Fibroblast of pulmonary artery (primary cell): ENCODE measurements at regions not wholly inside any gene's neighbourhood (a gene's known extent, or its start where the extent isn't known, plus 50 kb on each side); places are given as distances from the start of the nearest gene placed in this dataset.
A peak's percentile ranks its signal among the peaks of the same experiment; 100 is the strongest.

Experiments
- DNase-seq: peaks from one replicate; pipeline ENCODE4 v3.0.0-alpha.2; 2010; ENCODE audit warnings: low read depth
- H3K4me3 ChIP-seq: replicated peaks from 2 replicates; pipeline ENCODE4 v1.5.1; 2011; ENCODE audit warnings: low read depth, mild to moderate bottlenecking, control low read depth, low read length, moderate library complexity
- CTCF ChIP-seq: IDR thresholded peaks from 2 replicates; pipeline ENCODE4 v1.5.1; 2011; ENCODE audit warnings: mild to moderate bottlenecking, control low read depth, low read length, inconsistent platforms; ENCODE audit errors: missing control alignments

DNA sequence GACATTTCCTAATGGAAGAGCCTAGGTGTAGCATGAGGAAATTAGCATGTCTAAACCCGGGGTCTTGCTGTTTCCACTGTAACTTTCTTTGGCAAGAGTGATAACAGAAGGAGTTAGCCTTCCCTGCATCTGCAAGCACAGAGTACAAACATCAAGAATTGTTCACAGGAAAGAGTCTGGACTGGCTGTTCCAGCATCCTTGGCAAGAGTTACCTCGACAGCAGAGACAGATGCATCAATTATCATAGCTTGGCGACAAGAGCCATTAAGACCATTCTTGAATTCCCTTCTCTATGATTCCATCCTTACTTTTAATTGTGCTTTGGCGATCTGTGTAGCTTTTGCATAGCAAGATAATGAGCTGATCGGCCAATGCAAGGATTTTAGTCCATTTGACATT is 82.8 kb upstream of the RALGPS2 start:
- no peak for DNase-seq
- TF ChIP-seq CTCF = no peak
- no peak overlapping the region for H3K4me3 ChIP-seq

GRCh38 chr1:178643349-178643748 is 81.7 kb upstream of the RALGPS2 start:
- DNase-seq = no peak
- H3K4me3 ChIP-seq = no peak overlapping the region
- TF ChIP-seq CTCF = no peak

GRCh38 chr1:178643831-178644230 is 81.2 kb upstream of the RALGPS2 start:
- H3K4me3 ChIP-seq = no peak overlapping the region
- DNase-seq = no peak
- TF ChIP-seq CTCF = no peak

DNA sequence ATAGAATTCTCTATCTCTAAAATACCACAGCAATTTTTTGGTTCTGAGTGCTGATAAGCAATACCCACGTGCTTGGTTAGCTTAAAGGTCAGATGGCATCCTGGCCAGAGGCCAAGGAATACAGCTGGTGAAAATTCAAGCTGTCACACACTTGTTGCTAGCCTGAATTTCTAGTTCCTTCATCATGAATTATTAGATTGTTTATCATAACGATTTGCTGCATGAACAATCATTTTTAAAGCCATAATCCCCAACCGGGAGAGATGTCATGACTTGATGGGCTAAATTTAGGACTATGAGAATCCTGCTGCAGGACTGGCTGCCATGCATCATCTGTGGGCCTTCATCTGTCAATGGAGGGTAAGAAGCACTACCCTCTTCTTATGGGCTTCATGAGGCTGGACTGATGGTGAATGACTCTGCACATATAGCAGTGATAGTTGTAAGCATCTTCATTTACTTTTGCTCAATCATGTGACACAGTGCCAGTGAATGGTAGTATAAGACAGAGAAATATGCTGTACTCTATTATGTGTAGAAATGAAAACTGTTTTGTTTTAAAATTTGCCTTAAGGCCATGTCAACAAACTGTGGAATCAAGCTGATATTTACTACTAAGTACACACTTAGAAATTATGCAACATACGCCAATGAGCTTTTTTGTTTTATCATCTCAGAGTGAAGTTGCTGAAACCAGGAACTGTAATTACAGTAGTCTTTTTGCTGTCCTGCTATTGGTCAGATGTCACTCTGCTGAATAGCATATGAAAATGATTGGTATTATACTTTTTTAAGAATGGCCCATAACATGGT is 80.5 kb upstream of the RALGPS2 start:
- no peak for TF ChIP-seq CTCF
- DNase-seq = peak; percentile 54
- no peak overlapping the region for H3K4me3 ChIP-seq

- TF ChIP-seq CTCF = no peak
- H3K4me3 ChIP-seq = no peak overlapping the region
- no peak for DNase-seq
Observed at GRCh38 chr1:178645157-178645807, 79.8 kb upstream of the RALGPS2 start.

DNA sequence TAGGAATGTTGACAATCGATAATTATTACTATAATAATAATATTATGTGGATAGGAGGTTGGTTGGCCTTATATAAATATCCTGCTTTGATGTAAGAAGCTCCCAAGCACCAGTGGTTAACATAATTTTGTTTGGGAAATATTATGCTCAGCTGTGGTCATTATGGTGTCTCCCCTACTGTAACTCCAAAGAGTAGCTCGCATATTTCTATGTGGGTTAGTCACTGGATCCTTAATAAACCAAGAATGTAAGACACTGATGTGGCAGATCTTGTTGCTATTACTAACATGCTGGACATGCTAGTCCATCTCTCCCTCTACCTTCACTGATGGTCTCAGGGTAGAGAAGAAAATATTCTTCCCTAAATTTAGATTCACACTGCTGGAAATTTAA is 79.2 kb upstream of the RALGPS2 start:
- TF ChIP-seq CTCF = no peak

DNA sequence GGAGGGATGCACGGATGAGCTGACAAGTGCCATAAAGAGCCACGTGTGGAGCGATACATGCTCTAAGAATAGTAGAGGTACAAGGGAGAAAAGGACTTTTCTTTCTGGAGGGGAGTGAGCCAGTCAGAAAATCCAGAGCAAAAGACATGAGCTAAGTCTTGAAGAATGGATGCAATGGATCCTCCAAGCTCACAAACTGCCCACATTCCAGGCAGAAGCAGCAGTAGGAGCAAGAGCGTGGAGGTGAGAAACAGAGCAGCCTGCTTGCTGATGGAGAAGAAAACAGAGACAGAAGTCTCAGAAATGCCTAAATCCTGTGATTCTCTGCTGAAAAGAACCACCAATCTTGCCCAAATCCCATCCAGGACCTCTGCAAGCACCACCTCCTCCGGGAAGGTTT is 78.2 kb upstream of the RALGPS2 start:
- no peak for TF ChIP-seq CTCF
- no peak for DNase-seq
- no peak overlapping the region for H3K4me3 ChIP-seq

More for the DNA sequence above, 79.2 kb upstream of the RALGPS2 start:
- no peak for DNase-seq
- no peak overlapping the region for H3K4me3 ChIP-seq
